ENCODE measurements at regions not wholly inside any gene's neighbourhood (a gene's known extent, or its start where the extent isn't known, plus 50 kb on each side); places are given as distances from the start of the nearest gene placed in this dataset.

DNA sequence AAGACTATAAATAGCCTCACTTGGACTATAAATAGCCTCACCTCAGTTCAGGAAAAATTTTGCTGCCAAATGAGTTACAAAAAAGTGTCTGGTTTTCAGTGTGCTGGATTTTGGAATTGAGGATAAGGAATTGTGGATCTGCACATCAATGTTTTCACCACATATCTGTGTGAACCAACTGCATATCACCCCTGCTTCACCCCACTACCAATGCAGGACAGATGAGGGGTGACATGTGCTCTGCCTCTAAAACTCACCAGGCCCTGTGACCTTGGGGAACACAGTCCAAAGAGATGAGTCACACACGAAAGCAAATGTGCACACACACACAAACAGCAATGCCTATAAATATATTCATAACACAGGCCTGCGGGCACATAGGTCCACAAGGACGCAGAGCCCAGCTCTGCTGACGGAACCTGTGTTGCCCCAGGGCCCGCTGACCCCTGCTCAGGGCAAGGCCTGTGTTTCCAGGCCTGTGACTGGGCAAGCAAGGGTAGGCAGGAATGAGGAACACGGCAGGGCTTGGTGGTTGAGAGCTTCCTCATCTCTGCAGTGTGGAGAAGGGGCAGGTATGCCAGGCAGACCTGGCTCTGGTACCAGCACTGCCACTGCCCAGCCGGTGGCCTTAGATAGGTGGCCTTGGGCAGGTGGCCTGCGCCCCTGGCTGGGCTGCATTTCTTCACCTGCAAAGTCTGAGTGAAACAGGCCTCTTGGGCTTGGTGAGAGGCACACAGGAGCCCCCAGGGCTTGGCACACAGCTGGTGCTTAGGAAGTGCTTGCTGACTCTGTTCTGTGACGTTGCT, 82.4 kb downstream of the ARL6IP4 start:
- H3K27ac ChIP-seq: peak overlapping the region in 3 of 4 donors; percentile 48 to 56 (median 53)
- H3K4me1 ChIP-seq: peaks cover 0 to 72% (median 48%) of the 10 kb centered on the region in 4 donors
- WGBS, 2 donors: 48 to 50% methylated on average over 9 of the region's 9 CpGs
- H3K36me3 ChIP-seq: no peaks in the 10 kb centered on the region
- H3K4me3 ChIP-seq: no peak overlapping the region
- TF ChIP-seq, protein P1, sequence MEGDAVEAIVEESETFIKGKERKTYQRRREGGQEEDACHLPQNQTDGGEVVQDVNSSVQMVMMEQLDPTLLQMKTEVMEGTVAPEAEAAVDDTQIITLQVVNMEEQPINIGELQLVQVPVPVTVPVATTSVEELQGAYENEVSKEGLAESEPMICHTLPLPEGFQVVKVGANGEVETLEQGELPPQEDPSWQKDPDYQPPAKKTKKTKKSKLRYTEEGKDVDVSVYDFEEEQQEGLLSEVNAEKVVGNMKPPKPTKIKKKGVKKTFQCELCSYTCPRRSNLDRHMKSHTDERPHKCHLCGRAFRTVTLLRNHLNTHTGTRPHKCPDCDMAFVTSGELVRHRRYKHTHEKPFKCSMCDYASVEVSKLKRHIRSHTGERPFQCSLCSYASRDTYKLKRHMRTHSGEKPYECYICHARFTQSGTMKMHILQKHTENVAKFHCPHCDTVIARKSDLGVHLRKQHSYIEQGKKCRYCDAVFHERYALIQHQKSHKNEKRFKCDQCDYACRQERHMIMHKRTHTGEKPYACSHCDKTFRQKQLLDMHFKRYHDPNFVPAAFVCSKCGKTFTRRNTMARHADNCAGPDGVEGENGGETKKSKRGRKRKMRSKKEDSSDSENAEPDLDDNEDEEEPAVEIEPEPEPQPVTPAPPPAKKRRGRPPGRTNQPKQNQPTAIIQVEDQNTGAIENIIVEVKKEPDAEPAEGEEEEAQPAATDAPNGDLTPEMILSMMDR (IDR thresholded peaks at IDR 0.05): no peak
- peak in 1 of 2 donors; percentile 34 for TF ChIP-seq EP300 (IDR thresholded peaks at IDR 0.05)
- TF ChIP-seq POLR2A (IDR thresholded peaks at IDR 0.05): no peak
- DNase-seq (ENCODE audit: low spot score in 2 of 2): peak in 1 of 2 donors; percentile 24
- H3K9me3 ChIP-seq: no peaks in the 10 kb centered on the region
- H3K27me3 ChIP-seq: no peaks in the 10 kb centered on the region

- Histone ChIP-seq H3K36me3 (no peaks in the 10 kb centered on the region), H3K27ac (no peak overlapping the region), H3K4me1 (peaks cover 0 to 72% (median 48%) of the 10 kb centered on the region in 4 donors), H3K27me3 (no peaks in the 10 kb centered on the region), H3K4me3 (no peak overlapping the region), H3K9me3 (no peaks in the 10 kb centered on the region)
- TF ChIP-seq POLR2A (IDR thresholded peaks at IDR 0.05): no peak
- TF ChIP-seq, protein P1 (IDR thresholded peaks at IDR 0.05): no peak
- TF ChIP-seq EP300 (IDR thresholded peaks at IDR 0.05): no peak
- WGBS, 2 donors: 88 to 92% methylated on average over 9 of the region's 9 CpGs
- no peak for DNase-seq (ENCODE audit: low spot score in 2 of 2)
Observed at GRCh38 chr12:123061441-123062205, 81.1 kb downstream of the ARL6IP4 start.

DNA sequence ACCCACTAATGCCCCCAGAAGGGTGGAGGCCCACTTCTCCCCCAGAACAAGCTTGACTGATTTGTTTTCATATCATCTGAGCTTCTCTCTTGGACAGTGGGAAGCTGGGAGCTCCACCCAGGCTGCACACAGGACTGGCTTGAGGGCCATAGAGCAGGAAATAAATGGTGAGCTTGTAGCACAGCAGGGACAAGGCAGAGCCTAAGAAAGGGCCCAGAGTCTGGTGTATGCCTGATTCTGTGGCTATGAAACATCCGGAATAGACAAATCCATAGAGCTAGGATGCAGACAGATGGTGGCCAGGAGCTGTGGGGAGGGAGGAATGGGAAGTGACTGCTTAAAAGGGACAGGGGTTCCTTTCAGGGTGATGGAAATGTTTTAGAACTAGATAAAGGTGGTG, 79.0 kb downstream of the ARL6IP4 start:
- WGBS, 2 donors: 35 to 55% methylated on average over 1 of the region's 1 CpG
- Histone ChIP-seq H3K4me3 (no peak overlapping the region), H3K36me3 (no peaks in the 10 kb centered on the region), H3K9me3 (no peaks in the 10 kb centered on the region), H3K4me1 (peaks cover 0 to 50% (median 38%) of the 10 kb centered on the region in 4 donors), H3K27ac (peak overlapping the region in 2 of 4 donors; percentile 1 to 5), H3K27me3 (no peaks in the 10 kb centered on the region)
- no peak for DNase-seq (ENCODE audit: low spot score in 2 of 2)
- TF ChIP-seq POLR2A (IDR thresholded peaks at IDR 0.05) (no peak), EP300 (IDR thresholded peaks at IDR 0.05) (no peak)
- TF ChIP-seq, protein P1 (IDR thresholded peaks at IDR 0.05): no peak

DNA sequence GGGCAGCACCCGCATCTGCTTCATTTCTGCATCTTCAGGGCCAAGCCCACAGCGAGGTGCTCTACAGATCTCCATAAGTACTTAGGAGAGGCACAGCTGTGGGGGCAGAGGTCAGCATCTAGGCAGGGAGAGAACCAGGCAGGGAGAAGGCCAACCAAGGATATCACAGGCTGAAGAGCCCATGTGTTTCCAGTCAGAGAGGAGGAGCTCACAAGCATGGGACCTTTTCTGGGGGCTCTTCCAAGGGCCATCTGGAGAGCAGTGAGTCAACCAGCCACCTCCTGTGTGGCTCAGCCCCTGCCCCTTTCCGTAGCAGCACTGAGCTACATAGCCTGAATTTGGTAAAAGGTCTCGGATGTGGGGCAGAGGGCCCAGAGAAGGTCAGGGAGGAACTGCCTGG, 78.5 kb downstream of the ARL6IP4 start:
- peaks cover 0 to 45% (median 33%) of the 10 kb centered on the region in 4 donors for H3K4me1 ChIP-seq
- H3K27ac ChIP-seq: peak overlapping the region in 2 of 4 donors; percentile 1 to 5
- no peaks in the 10 kb centered on the region for H3K36me3 ChIP-seq
- no peak overlapping the region for H3K4me3 ChIP-seq
- TF ChIP-seq POLR2A (IDR thresholded peaks at IDR 0.05) (no peak), EP300 (IDR thresholded peaks at IDR 0.05) (no peak)
- TF ChIP-seq, protein P1 (IDR thresholded peaks at IDR 0.05): no peak
- WGBS, 2 donors: 59 to 67% methylated on average over 4 of the region's 4 CpGs
- no peaks in the 10 kb centered on the region for H3K9me3 ChIP-seq
- no peaks in the 10 kb centered on the region for H3K27me3 ChIP-seq
- no peak for DNase-seq (ENCODE audit: low spot score in 2 of 2)

- H3K27ac ChIP-seq: peak overlapping the region in 2 of 4 donors; percentile 1 to 5
- no peaks in the 10 kb centered on the region for H3K27me3 ChIP-seq
- no peak overlapping the region for H3K4me3 ChIP-seq
- 74 to 95% methylated on average over 6 of the region's 6 CpGs for WGBS, 2 donors
- H3K4me1 ChIP-seq: peaks cover 0 to 40% (median 28%) of the 10 kb centered on the region in 4 donors
- no peaks in the 10 kb centered on the region for H3K36me3 ChIP-seq
- no peak for DNase-seq (ENCODE audit: low spot score in 2 of 2)
- H3K9me3 ChIP-seq: no peaks in the 10 kb centered on the region
- TF ChIP-seq EP300 (IDR thresholded peaks at IDR 0.05) (no peak), POLR2A (IDR thresholded peaks at IDR 0.05) (no peak)
- TF ChIP-seq, protein P1 (IDR thresholded peaks at IDR 0.05): no peak
Observed at GRCh38 chr12:123058481-123058880, 78.0 kb downstream of the ARL6IP4 start.

Data from tibial nerve (tissue), 4 donors.